NOMO-1 (cell line): ENCODE measurements at regions not wholly inside any gene's neighbourhood (a gene's known extent, or its start where the extent isn't known, plus 50 kb on each side); places are given as distances from the start of the nearest gene placed in this dataset.

Source experiments
- DNase-seq, 2 experiments: peaks; one replicate each; lab custom pipeline; 2025; ENCODE audit not compliant: unreplicated experiment in 2 of 2; lab: John Stamatoyannopoulos, UW

DNA sequence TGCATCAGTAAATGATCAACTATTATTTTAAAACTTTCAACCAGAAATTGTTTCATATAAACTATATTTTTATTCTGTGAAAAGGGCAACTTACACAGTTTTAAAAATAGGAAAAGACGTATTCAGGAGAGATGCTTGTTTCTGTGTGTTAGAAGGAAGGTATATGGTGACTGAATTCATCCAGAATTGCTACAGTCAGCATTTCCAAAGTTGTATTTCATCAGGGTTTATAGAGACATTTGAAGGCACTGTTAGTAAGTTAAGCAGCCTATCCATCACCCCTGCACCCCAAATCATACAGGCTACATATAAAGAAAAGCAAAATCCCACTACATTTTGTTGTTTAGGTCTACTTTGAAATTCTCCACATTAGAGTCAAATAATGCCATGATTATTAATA lies 716.0 kb downstream of the KCTD16 start:
- DNase-seq, result no peak

DNA sequence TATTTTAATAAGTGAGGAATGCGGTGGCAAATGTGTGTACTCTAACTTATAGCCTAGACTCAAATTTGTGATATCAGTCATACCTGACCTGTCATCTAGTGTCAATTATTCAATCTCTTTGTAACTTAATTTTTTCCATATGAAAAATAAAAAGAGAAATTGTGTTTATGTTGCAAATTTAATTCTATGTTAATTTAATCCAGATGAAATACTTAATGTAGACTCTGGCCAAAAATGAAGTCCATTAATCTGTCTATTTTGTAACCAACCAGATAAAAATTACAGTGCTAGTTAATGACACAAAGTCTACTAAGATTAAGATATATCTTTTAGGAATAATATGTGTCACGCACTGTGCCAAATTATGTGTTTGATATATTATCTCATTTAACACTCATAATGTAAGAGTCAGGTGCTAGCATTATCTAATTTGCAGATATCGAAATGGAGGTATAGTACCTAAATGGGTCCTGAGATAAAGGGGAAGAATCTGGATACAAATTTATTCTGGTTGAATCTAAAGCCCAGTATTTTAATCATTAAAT lies 712.1 kb downstream of the KCTD16 start:
- DNase-seq, result no peak

DNA sequence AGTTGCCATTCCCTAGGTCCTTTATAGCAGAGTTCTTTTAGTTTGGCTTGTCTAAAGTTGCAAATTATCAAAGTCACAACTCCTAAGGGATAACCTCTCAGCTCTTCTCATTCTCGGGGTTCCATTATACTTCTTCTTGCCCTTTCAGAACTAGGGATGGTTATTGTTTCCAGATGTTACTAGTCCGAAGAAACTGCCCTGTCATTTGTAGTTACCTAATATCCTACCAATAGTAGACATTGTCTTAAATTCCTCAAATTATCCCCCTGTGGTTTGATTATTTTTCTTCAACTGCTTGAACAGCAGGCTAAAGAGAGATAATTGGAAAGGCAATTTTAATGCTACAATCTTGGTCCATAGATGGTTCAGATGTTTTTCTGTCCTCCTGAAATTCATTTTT lies 709.8 kb downstream of the KCTD16 start:
- DNase-seq, result no peak

DNA sequence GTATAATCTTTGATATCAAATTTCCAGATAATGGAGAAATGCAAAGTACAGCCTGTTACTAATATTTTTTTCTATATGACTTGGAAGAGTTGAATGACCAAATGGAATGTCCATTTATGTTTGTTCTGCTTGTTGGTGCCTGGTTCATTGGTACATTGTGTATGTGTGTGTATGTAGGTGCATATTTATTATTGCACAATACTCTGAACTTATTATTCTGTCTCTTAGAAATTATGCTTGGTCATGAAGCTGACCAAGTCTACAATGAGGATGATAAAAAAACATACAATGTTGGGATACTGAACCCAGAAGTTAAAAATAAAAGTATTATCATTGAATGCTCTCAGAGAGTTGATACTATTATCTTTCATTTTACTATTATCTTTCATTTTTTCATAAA lies 706.3 kb downstream of the KCTD16 start:
- no peak for DNase-seq

DNA sequence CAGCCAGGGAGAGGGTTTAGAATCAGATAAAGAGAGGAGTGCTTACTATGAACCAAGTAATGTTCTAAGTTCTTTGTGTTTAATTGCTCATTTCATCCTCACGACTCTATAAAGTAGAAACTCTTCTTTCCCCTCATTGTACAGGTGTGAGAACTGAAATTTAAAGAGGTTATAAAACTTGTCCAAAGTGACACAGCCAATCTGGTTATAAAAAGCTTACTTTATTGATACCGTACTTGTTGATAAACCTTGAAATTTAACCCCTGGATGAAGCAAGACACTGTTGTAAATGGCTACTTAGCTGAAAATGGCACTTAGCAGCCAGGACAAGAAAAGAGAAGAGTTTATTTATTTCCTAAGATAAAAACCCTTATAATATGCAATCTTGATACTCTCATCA lies 702.4 kb downstream of the KCTD16 start:
- no peak for DNase-seq

DNA sequence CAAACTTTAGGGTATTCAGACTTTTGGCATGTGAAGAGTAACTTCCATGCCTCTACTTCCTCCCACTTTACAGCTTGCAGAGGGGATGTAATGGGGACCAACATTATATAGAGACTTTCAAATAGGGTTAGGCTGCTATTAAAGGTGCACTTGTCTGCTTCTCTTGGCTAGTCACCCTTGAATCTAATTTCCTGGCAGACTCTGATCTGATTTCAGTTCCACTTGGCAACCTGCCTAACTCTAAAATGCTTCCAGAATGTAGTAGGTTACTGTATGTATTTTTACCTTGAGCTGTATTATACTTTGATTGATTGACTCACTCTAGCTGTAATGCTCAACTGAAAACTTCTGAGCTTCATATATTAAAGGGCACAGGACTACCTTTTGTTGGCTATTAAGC lies 693.4 kb downstream of the KCTD16 start:
- no peak for DNase-seq

DNA sequence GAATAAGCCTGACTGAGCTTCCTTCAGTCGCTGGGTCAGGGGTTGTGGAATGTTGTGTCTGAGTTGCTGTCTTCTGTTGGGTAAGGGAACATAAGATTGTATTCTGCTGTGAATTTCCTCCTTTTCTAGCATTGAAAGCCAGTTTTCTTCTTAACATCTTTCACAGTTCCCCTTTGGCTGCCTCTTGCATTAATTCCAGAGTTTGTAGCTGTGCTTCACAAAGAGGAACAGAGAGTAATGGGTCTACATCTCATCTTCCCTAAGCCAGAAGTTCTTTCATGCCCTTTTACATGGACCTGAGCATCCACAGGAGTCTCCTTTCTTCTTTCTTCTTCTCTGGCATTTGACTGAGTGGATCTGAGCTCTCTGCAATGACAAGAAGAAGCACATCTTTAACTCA lies 686.8 kb downstream of the KCTD16 start:
- peak in 1 of 2 experiments; percentile 1 for DNase-seq

DNA sequence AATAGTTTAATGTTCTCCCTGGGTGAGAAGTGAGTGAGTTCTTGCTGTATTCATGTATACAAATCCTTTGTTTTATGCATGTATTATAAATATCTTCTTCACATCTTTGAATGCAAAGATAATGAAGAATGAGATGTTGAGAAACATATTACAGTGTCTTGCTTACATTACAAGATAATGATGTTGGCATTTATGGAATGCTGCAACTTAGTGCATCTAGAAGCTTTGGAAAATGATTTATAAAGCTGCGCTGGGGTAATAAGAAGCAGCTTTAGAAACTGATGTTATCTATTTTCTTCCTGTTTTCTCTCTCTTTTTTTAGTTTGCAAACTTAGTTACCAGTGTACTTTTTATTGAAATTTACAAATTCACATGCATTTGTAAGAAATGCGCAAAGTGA lies 673.4 kb downstream of the KCTD16 start:
- no peak for DNase-seq

DNA sequence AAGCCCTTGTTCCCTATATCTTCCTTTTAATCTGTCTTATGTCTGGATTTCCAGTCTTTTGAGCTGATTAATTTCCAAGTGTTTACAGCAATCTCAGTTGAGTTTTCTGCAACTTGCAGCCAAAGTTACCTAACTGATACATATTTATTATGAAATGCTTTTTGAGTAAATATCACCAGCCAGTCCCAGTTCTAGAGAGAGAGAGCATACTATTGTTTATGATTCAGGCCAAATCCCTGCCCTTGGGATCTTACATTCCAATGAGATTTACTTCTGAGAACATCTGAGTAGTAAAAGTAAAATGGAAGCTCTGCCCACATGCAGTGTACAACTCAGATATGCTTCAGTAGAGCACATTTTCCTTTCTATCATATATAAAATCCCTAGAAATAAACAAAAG lies 661.7 kb downstream of the KCTD16 start:
- DNase-seq, result no peak

DNA sequence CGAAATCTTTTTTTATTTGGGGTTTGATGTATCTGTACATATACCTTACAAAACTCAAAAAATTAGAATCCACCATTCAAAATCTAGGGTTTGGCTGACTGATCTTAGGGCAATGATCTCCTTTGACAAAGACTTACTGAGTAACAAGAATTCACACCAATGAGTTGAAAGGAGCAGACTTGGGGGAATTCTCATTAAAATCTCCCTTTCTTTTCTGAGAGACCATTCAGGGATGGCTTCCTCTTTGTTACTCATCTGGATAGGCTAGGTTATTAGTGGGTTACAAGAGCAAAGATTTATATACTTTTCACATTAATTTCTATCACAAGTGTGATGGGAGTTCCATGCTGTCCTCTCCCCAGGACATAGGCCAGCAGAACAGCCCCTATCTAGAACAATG lies 661.0 kb downstream of the KCTD16 start:
- DNase-seq, result no peak

DNA sequence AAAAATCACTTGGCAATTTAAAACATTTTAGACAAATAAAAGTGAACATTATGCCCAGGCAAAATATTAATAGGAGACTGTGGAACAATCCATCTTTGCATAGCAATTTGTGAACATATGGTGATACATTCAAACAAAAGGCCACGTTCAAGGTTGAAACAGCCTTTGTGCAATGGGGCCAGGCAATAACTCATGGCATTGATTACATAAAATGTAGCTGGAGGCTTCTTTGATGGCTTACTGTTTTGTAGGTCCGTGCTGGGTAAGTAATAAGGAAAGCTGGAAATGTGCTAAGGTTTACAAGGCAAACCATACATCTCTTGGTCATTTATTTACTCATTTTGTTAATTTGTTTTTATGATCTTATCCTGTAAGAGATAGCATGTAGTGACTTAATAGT lies 651.8 kb downstream of the KCTD16 start:
- DNase-seq, result no peak

DNA sequence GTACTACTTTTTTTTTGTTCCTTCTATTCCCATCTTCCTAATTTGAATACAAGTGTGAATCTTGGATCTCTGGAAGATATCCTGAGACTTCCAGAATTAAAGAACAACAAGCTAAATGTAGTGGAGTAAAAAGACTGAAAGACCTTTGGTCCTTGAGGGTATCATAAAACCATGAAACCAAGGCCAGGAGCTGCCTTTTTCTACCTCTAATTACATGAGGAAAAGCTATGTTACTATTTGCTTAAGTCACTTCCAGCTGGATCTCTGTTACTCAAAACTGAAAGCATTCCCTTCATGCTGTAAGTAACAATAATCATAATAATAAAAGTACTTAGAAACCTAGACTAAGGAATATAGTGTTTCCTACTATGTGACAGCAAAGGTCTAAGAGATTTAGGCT lies 649.6 kb downstream of the KCTD16 start:
- no peak for DNase-seq

DNA sequence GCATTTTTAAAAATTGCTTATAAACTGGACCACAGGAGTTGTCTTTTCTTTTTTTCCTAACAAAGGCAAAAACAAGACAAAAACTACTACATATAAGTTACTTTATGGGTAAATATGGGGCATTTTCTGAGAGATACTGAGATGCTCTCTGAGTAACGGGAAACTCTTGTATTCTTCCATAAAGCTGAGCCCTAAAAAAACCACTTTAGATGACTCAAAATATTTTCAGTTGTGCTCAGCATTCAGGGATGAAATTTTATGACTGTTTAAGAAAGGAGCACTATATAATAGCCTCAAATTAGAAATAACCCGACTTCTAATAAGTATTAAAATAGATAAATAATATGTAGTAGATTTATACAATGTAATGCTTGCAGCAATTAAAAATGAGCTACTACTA lies 644.5 kb downstream of the KCTD16 start:
- DNase-seq, result no peak

DNA sequence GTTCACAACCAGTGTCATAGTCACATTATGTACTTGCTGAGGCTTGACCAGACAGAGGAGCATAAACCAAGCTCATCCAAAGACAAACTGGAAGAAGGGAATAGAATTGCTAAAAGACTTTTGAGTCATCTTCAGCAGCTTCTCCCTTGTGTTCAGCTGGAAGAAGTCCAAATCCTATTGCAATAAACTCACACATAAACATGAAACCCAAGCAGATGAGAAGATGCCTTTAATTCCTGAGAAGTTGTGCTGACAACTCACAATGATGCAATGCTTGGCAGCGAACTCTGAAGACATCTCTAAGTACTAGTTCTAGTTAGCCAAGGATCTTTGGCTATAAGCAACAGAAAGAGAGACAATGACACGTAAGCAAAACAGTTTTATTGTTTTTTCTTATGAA lies 642.1 kb downstream of the KCTD16 start:
- DNase-seq, result no peak

DNA sequence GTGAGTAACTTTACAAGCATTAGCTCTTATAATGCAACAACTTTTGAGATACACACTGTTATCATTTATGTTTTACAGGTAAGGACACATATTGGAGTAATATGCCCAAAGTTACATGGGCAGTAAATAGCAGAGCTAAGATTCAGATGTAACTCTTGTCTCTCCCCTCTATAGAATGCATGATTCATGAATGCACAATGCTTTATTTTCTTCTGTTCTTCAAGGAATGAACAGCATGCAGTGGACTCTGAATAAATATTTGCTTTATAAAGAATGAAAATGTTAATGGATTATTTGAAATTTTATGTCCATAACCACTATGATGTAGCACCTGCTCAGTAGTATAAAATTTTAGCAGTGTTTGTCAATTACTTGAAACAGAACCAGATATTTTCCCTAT lies 629.5 kb downstream of the KCTD16 start:
- no peak for DNase-seq

DNA sequence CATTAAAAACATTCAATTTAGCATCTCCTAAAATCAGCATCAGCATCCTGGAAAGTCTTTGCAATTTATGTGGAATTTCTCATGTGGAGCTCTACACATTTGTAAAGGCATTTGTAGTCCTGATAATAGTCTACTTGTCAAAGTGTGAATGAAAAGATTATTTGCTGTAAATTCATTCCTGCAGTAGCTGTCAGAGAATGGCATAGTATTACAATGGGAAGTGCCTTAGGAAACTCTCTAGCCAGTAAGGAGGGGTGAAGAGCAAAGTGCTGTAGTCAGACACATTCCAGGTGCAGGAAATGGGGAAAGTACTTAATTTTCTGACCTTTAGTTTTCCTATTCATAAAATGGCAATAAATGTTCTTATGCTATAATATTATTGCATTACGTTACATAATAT lies 627.9 kb downstream of the KCTD16 start:
- DNase-seq, result no peak

DNA sequence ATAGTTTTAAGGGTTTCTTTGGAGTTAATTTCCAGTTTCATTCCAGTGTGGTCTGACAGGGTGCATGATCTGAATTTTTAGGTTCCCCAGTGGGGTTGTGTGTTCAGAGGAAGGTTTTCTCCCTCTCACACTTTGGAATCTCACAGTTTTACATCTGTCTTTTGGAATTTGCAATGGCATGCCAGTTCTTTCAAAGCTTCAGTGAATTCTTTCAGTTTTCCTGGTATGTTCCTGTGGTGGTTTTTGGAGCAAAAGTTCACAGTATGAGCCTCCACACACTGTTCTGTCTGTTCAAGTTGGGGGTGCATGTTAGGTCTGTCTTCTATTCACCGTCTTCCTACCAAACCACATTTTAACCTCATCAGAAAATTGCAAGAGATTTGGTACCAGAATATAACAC lies 624.2 kb downstream of the KCTD16 start:
- no peak for DNase-seq

DNA sequence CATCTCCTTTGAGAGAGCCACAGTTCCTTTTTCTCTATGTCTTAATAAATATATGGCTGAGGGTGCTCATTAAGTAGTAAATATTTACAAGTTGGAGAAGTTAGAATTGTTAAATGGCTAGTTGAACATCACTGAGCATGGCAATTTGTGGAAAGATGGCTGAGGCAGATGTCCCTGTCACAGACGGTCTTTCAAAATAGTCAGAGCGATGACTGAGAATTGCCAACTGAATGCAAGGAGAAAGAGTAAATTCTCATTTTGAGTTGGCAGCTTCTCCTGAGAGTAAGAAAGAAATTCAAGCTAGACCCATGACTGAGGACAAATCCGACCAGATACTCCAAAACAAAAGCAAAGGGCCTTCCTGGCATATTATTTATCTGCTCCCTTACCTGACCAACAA lies 617.9 kb downstream of the KCTD16 start:
- no peak for DNase-seq

DNA sequence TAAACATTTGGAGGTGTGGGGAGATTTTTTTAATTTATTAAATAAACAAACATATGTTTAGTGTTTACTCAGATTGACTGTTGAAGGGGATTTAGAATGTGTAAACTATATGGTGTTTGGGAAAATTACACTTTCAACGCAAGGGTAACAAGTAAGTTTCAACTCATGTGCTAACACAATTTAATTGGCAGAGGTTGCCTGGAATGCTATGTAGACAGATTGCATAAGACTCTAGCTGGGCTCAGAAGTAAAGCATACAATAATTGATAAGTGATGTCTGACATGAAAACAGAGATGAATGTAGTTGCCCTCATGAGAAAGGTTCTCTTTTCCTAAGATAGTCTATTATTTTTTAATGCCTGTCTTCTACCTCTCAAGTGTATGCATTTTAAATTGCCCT lies 617.4 kb downstream of the KCTD16 start:
- DNase-seq, result no peak

DNA sequence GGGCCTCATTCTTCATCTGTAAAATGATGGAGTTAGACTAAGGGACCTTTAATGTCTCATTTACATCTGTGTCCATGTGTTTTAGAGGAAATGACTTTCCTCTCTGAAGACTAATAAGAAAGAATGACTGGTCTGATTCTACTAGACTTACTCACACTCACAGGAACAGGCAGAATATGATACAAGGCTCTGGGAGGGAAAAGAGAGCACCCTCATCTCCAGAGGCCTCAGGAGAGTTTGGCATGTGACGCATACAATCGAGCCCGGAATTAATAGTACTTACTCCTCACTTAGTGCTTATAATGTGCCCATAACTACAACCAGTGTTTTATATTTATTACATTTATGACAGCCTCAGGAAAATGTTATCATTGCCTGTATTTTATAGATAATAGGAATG lies 608.7 kb downstream of the KCTD16 start:
- no peak for DNase-seq

DNA sequence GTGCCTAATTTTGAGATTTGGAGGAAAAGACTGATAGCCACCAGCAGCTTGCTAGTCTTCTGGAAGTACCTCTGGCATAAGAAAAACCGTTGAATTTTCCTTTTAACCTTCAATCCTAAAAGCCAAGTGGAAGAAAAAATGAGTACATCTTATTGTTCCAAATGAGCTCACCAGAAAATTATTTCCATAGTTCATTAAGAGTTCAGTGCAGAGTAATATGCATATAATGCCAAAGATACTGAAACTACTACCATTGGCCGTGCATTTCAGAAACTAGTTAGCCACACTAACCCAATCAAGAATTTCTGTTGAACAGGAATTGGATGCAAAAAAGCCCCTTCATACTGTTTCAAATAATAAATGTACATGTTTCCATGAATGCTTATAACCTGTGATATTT lies 607.9 kb downstream of the KCTD16 start:
- DNase-seq, result no peak

DNA sequence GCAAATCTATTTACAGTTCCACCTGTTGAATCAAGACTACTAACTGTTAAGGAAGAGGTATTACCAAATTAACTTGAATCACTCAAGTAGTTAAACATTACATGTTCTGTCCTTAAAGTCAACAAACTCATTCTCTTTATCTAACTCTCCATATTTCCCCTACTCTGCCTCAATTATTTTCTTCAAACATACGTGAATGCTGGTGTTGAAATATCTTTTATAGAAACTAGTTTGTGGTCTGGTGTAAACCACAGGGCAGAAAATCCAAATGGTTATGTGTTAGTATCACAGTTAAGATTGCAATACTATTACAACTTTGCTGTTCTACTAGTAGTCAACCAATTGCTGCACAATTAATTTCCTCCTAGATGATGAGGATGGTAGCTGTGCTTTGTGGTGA lies 603.5 kb downstream of the KCTD16 start:
- no peak for DNase-seq

DNA sequence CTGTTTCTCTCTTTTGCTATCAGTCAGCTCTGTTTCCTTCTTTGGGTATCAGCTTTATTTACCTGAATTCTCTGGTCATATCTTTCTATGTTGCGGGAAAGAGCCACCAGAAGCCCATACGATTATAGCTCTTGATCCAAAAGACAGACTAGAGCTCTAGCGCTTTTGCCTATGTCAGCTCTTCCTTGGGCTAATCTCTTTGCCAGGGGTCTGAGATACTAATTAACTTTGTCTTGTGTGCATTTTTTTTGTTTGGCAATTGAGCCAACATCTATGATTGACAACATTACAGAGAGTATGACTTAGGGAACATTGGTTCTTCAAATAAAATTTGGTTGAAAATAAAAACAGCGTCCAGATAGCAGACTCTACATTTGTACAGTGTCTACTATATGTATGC lies 603.0 kb downstream of the KCTD16 start:
- no peak for DNase-seq

DNA sequence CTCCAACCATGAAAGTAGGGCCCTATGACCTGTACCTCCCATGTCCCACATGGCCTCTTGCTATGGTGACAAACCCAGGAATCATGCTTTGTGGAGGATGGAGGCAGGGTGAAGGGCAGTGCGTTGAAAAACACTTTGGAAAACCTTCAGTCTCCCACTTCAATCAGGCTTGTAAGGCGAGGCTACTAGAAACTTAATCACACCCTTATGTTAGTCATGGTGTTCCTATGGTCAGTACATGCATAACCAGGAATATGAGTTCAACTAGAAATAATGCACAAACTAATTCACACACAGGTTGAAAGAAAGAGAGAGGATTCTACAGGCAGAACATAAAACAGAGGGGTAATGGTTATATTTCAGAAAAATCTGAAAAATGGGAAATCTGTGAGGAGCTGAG lies 601.1 kb downstream of the KCTD16 start:
- no peak for DNase-seq
